Lower leg skin (tissue), 4 donors: ENCODE measurements at regions not wholly inside any gene's neighbourhood (a gene's known extent, or its start where the extent isn't known, plus 50 kb on each side); places are given as distances from the start of the nearest gene placed in this dataset.

ENCODE experiments used
- DNase-seq, 2 donors: peaks; one replicate each; pipeline ENCODE4 v3.0.0-alpha.2; 2019; ENCODE audit warnings: low spot score in 2 of 2
- H3K4me3 ChIP-seq: fragments of 200-600 bp; sonication (generic); 2 replicates; pipeline ENCODE4 v1.5.1; 2017; ENCODE audit warnings: mild to moderate bottlenecking, low read depth; ENCODE audit not compliant: poor library complexity, severe bottlenecking
- POLR2A ChIP-seq, 2 donors: fragments of 450-650 bp; IDR thresholded peaks; one replicate each; pipeline ENCODE4 v1.6.1; 2016 to 2017; ENCODE audit warnings: antibody characterized with exemption in 2 of 2, mild to moderate bottlenecking in 1 of 2, moderate library complexity in 1 of 2
- WGBS, 2 donors: methylation state at CpG; one replicate each; pipeline ENCODE4 v1.1.5; 2018; 5-methylcytosine and 5-hydroxymethylcytosine counted together
- intact Hi-C: fragments of 100-400 bp; cut with DNase I; formaldehyde crosslinking; loops from one replicate; pipeline ENCODE4 v1.15.0; 2023; ENCODE audit warnings: low total_unique reads
- TF ChIP-seq, protein P1 (sequence below), 3 donors: fragments of 450-650 bp; IDR thresholded peaks; one replicate each; pipeline ENCODE4 v1.5.1; 2016; ENCODE audit warnings: antibody characterized with exemption in 3 of 3, mild to moderate bottlenecking in 3 of 3, moderate library complexity in 2 of 3

DNA sequence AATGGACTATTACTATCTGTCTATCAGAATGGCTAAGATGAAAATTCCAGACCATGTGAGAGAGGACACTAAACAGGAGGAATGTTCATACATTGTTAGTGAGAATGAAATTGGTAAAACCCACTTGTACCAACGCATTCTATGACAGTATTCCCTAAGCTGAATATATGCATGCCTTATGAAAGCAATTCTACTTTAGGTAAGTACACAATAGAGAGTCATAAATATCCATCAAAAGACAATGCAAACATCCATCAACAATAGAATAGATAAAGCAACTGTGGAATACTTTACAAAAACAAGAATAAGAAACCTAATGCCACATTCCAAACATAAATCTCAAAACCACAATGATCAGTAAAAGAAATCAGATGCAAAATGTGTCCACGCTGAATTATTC lies 529.3 kb downstream of the ANKRD50 start:
- no peak for DNase-seq
- H3K4me3 ChIP-seq, result no peak overlapping the region
- no peak for TF ChIP-seq POLR2A (IDR thresholded peaks at IDR 0.05)
- TF ChIP-seq, protein P1, sequence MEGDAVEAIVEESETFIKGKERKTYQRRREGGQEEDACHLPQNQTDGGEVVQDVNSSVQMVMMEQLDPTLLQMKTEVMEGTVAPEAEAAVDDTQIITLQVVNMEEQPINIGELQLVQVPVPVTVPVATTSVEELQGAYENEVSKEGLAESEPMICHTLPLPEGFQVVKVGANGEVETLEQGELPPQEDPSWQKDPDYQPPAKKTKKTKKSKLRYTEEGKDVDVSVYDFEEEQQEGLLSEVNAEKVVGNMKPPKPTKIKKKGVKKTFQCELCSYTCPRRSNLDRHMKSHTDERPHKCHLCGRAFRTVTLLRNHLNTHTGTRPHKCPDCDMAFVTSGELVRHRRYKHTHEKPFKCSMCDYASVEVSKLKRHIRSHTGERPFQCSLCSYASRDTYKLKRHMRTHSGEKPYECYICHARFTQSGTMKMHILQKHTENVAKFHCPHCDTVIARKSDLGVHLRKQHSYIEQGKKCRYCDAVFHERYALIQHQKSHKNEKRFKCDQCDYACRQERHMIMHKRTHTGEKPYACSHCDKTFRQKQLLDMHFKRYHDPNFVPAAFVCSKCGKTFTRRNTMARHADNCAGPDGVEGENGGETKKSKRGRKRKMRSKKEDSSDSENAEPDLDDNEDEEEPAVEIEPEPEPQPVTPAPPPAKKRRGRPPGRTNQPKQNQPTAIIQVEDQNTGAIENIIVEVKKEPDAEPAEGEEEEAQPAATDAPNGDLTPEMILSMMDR (IDR thresholded peaks at IDR 0.05), result no peak
- WGBS, 2 donors, result 87 to 92% methylated on average over 2 of the region's 2 CpGs
- intact Hi-C loops, result no loop called here

DNA sequence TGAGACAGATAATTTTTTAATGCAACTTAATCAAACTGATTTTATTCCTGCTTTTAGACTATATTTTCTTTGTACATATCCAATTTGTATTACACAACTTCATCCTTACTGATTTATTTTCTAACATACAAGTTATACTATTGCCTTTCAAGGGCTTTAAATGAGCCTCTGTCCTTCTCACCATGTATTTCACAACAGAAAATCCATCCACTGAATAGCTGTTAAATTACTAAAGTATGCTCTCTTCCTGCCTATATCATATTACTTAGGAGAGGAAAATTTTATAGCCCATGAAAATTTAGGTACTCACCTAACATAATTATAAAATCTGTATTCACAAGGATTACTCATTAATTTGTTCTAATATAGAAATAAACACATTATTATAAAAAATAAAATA lies 528.6 kb downstream of the ANKRD50 start:
- intact Hi-C loops, result no loop called here
- DNase-seq, result no peak
- TF ChIP-seq POLR2A (IDR thresholded peaks at IDR 0.05), result no peak
- TF ChIP-seq, protein P1 (IDR thresholded peaks at IDR 0.05), result no peak
- no peak overlapping the region for H3K4me3 ChIP-seq

DNA sequence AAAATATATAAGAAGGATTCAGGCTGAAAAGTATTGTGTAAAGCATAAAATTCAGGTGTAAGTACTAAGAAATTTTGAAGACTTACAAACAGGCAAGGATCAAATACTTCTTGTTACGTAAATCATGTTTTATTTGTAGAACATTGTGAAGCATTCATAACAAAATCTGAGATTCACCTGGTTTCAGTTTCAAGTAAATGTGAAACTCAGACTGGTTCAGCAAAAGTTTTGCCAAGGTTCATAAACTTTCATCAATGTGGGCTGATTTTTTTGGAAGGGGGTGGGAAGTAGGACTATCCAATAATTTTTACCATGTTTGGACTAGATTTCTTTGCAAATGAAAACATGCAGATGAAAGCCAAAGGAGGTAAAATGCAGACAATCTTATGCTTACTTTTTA lies 527.7 kb downstream of the ANKRD50 start:
- no peak overlapping the region for H3K4me3 ChIP-seq
- intact Hi-C loops, result no loop called here
- TF ChIP-seq, protein P1 (IDR thresholded peaks at IDR 0.05), result no peak
- TF ChIP-seq POLR2A (IDR thresholded peaks at IDR 0.05), result no peak
- WGBS, 2 donors, result 90 to 93% methylated on average over 1 of the region's 1 CpG
- DNase-seq, result no peak

DNA sequence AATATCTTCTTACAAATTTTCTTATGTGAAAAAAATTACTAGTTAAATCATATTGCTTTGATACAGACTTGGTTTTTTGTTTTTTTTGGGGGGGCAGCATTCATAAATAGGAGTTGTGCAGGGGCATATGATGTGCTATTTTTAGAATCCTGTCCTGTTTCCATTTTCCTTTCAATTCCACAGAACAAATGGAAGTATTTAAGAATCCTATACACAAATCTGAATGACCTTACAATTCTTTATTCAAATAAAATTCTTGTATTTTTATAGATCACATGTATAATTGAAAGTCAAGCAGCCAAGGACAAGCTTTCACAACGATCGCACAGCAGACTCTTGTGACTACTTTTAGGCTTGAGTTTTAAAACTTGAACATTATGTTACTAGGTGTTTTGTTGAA lies 523.9 kb downstream of the ANKRD50 start:
- WGBS, 2 donors, result 39 to 68% methylated on average over 2 of the region's 2 CpGs
- no peak for DNase-seq
- no peak overlapping the region for H3K4me3 ChIP-seq
- no peak for TF ChIP-seq POLR2A (IDR thresholded peaks at IDR 0.05)
- TF ChIP-seq, protein P1 (IDR thresholded peaks at IDR 0.05), result no peak
- intact Hi-C loops, result no loop called here

DNA sequence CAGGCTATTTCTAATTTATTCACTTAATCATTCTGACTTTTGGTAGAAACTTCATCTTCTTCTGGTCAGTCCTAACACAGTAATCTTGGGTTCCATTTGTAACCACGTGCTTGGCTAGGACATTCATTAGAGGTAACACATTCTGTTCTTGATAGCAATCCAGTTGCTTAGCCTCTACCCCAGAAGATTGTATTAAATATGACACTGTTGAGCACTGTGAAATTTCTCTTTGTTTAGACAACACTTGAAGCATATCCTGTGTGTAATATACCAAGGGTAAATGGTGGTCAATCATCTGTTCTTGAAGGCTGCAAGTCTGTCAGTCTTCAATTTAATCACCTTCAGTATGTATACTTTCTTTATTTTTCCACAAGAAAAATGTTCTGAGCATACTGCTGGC lies 523.0 kb downstream of the ANKRD50 start:
- no peak for TF ChIP-seq POLR2A (IDR thresholded peaks at IDR 0.05)
- TF ChIP-seq, protein P1 (IDR thresholded peaks at IDR 0.05), result no peak
- WGBS, 2 donors, result 57% methylated on average over 1 of the region's 1 CpG
- H3K4me3 ChIP-seq, result no peak overlapping the region
- DNase-seq, result no peak
- intact Hi-C loops, result no loop called here

DNA sequence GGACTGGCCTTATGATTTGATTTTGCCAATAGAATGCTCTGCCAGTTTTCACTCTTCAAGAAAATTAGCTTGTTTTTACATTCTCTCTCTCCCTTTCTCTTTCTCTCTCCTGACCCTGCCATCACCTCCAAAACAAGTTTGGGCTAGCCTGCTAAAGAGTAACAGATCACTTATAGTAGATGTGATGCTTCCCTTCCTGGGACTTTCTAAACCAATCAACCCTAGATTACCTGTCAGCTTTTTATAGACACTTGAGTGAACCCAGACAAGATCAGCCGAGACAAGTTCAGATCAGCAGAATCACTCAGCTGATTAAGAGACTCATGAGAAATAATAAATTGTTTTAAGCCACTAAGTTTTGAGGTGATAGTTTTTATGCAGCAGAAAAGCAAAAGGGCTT lies 521.2 kb downstream of the ANKRD50 start:
- intact Hi-C loops, result no loop called here
- no peak for DNase-seq
- no peak overlapping the region for H3K4me3 ChIP-seq
- TF ChIP-seq POLR2A (IDR thresholded peaks at IDR 0.05), result no peak
- TF ChIP-seq, protein P1 (IDR thresholded peaks at IDR 0.05), result no peak
- WGBS, 2 donors, result 71 to 85% methylated on average over 1 of the region's 1 CpG
